ENCODE measurements at regions not wholly inside any gene's neighbourhood (a gene's known extent, or its start where the extent isn't known, plus 50 kb on each side); places are given as distances from the start of the nearest gene placed in this dataset.

DNA sequence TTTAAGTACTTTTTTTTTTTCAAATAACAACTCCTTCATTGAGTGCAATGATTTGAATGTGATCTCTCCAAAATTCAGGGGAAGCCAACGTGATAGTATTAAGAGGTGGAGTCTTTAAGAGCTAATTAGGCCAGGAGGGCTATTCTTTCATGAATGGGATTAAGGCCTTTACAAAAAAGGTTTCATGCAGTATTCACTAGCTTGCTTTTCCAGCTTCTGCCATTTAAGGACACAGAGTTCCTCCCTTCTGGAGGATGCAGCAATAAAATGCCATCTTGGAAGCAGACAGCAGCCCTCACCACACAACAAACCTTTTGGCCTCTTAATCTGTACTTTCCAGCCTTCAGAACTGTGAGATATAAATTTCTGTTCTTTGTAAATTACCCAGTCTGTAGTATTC, 586.8 kb upstream of the LMO3 start:
- no peak overlapping the region for H2BK20ac ChIP-seq (ENCODE audit: low read depth, low read length, poor library complexity, severe bottlenecking)
- no peak overlapping the region for H2BK12ac ChIP-seq (ENCODE audit: insufficient read length, low read depth, low read length)
- H3K9me3 Mint-ChIP-seq, result no peaks in the 10 kb centered on the region; a peak in 2 of 5 replicates
- H3T11ph ChIP-seq (ENCODE audit: low read length), result no peak overlapping the region
- H2AK5ac ChIP-seq (ENCODE audit: insufficient read length, low read length), result no peak overlapping the region
- TF ChIP-seq, protein P1, sequence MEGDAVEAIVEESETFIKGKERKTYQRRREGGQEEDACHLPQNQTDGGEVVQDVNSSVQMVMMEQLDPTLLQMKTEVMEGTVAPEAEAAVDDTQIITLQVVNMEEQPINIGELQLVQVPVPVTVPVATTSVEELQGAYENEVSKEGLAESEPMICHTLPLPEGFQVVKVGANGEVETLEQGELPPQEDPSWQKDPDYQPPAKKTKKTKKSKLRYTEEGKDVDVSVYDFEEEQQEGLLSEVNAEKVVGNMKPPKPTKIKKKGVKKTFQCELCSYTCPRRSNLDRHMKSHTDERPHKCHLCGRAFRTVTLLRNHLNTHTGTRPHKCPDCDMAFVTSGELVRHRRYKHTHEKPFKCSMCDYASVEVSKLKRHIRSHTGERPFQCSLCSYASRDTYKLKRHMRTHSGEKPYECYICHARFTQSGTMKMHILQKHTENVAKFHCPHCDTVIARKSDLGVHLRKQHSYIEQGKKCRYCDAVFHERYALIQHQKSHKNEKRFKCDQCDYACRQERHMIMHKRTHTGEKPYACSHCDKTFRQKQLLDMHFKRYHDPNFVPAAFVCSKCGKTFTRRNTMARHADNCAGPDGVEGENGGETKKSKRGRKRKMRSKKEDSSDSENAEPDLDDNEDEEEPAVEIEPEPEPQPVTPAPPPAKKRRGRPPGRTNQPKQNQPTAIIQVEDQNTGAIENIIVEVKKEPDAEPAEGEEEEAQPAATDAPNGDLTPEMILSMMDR (conservative IDR thresholded peaks at IDR 0.05), result no peak
- no peak overlapping the region for H4K91ac ChIP-seq (ENCODE audit: insufficient read length, low read depth, low read length)
- H3K18ac ChIP-seq (ENCODE audit: insufficient read length, low read depth, low read length), result no peak overlapping the region
- no peak overlapping the region for H4K5ac ChIP-seq (ENCODE audit: insufficient read length, low read depth, low read length)
- no CpG with 5 or more reads among the region's 1 CpG for WGBS (ENCODE audit: extremely low coverage, insufficient read length, low lambda C conversion rate)
- H2BK5ac ChIP-seq (ENCODE audit: insufficient read length, low read length), result no peak overlapping the region
- no peak overlapping the region; a peak in 1 of 7 replicates for H3K27ac Mint-ChIP-seq
- no peak overlapping the region for H3K4me2 ChIP-seq (ENCODE audit: insufficient read depth, insufficient read length, low read length)
- no peak overlapping the region for H3K4me3 Mint-ChIP-seq
- H3K23ac ChIP-seq (ENCODE audit: insufficient read length, low read depth, low read length), result no peak overlapping the region
- no peak for DNase-seq
- H3K14ac ChIP-seq (ENCODE audit: insufficient read depth, low read length), result no peak overlapping the region
- H3K4ac ChIP-seq (ENCODE audit: low read depth, low read length), result no peak overlapping the region
- H3K56ac ChIP-seq (ENCODE audit: insufficient read length, low read depth, low read length), result no peak overlapping the region
- no peak overlapping the region for H4K8ac ChIP-seq (replicated peaks; ENCODE audit: insufficient read length, low read depth, low read length)
- no peaks in the 10 kb centered on the region for H3K4me1 ChIP-seq (ENCODE audit: insufficient read depth, low read length)
- no peaks in the 10 kb centered on the region for H3K9me3 ChIP-seq (ENCODE audit: control insufficient read depth, low read depth, low read length)
- H3K36me3 Mint-ChIP-seq (ENCODE audit: insufficient read depth in 1 of 3, low read depth in 3 of 3), result no peaks in the 10 kb centered on the region; a peak in 1 of 7 replicates
- H3K27me3 ChIP-seq (ENCODE audit: insufficient read depth, low read length), result no peaks in the 10 kb centered on the region
- H3K4me1 Mint-ChIP-seq, result peaks cover 0 to 7% of the 10 kb centered on the region in 2 experiments; a peak in 1 of 4 replicates
- no peaks in the 10 kb centered on the region for H4K20me1 ChIP-seq (ENCODE audit: control insufficient read depth, insufficient read depth, insufficient read length)
- no peaks in the 10 kb centered on the region for H3K23me2 ChIP-seq (ENCODE audit: insufficient read length, low read depth, low read length, poor library complexity, severe bottlenecking)
- H2BK120ac ChIP-seq (ENCODE audit: low read depth, low read length, poor library complexity, severe bottlenecking), result no peak overlapping the region
- H2AFZ ChIP-seq (ENCODE audit: low read length), result peak overlapping the region; percentile 48
- no peaks in the 10 kb centered on the region for H3K27me3 Mint-ChIP-seq (ENCODE audit: low read depth)
- no peak overlapping the region for H2BK15ac ChIP-seq (ENCODE audit: low read depth, low read length)
- H3K79me1 ChIP-seq (ENCODE audit: insufficient read depth, low read depth, low read length, poor library complexity, severe bottlenecking), result no peaks in the 10 kb centered on the region
- no peak overlapping the region for H3K27ac ChIP-seq (ENCODE audit: insufficient read length, low read depth, low read length)
- H3K79me2 ChIP-seq (ENCODE audit: insufficient read depth, low read length), result no peaks in the 10 kb centered on the region
- H3K9ac ChIP-seq (ENCODE audit: extremely low read depth, insufficient read length, low read length), result no peak overlapping the region
